Stimulated activated CD8-positive, alpha-beta memory T cell treated with anti-CD3 and anti-CD28 coated beads, Interleukin-15, amount 100 ng/mL, for 24 hours (primary cell): ENCODE measurements at regions not wholly inside any gene's neighbourhood (a gene's known extent, or its start where the extent isn't known, plus 50 kb on each side); places are given as distances from the start of the nearest gene placed in this dataset.

ENCODE experiments used
- DNase-seq: peaks from one replicate; pipeline ENCODE4 v3.0.0-alpha.2; 2020; ENCODE audit warnings: low read depth

DNA sequence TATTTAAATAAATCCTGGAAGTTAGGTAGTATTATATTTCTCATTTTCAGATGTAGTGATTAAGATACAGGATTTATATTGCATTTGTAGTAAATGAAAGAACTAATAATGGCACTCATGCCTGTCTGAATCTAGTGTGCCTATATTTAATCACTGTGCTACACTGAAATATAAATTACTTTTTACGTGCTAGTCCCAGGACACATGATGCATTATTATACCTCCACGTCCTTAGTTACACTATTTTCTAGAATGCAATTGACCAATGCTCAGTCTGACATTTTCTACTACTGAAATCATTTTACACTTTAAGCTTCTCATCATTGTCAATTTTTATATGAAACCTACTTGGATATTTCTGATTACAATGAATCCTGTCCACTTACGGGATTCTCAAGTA, 80.9 kb upstream of the TMEFF2 start:
- DNase-seq = no peak

DNA sequence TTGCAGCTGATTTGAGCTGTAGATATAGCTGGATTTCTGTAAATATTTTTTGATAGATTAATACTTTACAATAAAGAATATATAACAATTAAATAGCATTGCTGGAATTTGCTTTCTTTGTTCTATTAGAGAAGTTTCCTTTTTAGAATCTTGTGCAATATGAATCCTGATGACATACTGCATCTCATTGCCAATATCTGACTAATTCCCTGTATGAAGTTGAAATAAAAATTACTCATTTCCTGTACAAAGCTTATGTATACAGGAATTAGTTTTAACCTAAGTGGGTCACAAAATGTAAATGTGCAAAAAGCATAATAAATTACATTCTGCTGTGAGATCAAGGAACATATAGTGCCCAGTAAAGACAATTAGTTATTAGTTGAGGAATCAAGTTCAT, 72.8 kb upstream of the TMEFF2 start:
- no peak for DNase-seq

DNA sequence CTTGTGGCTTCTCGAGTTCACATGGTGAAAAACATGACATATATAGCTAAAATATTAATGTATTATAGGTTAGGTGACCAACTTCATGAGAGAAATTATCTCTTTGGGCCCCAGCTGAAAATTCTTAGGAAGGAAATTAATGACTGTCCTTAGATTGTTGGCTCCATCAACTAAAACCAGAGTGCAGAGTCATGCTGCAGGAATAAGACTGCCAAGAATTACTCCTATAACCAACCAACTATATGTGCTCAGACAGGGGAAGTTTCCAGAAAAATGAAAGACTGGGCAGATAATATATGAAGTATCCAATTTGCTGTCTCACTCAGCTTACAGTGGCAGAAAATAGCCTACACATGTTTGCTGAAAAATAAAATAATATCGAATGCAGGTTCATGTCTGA, 71.0 kb upstream of the TMEFF2 start:
- DNase-seq = no peak

DNA sequence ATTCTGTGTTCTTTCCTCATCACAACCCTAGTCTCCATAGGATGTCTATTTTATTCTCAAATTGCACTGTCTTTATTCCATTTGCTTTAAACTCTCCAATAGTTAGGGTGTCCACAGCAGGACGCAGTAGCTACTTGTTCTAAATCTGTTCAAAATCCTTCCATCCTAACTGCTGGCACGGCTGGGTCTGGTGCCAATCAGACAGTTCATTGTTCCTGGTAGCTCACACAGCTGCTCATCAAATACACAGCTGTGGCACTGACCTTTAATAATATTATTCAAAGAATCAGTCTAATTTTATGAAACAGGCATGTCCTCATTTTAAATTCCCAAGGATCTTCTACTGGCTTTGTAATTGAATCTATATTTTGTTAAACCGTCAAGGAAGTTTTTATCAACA, 59.7 kb upstream of the TMEFF2 start:
- DNase-seq = no peak

DNA sequence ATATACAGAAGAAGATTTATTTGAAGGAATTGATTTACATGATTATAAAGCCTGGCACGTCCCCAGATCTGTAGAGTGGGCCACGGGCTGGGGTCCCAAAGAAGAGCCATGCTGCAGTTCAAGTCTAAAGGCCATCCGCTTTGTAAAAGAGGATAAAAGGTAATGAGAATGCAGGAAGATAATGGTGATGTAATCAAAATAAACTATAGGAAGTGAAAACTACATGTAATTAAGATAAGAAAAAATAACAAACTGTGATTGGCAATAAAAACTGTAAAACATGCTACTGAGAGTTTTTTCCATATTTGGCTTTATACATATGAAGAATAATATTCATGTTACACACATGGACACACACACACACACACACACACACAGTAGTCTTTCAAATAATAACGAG, 59.0 kb upstream of the TMEFF2 start:
- no peak for DNase-seq

DNA sequence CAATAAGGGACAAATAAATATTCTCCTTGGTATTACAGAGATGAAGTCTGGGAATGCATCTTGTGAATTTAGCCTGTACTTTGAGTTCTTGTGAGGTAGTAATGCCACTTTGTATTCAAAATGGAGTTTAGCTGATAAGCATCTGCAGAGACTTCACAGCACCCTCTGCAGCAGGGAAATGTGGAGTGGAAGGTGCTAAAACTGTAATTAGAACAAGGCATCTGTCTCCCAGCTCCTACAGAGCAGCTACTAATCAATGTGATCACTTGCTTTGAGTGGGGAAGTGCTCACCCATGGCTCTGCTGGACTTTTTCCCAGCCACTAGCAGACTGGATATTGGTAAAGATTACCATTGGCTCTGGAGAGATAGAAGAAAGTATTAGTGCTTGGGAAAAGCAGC, 56.2 kb upstream of the TMEFF2 start:
- DNase-seq = no peak

DNA sequence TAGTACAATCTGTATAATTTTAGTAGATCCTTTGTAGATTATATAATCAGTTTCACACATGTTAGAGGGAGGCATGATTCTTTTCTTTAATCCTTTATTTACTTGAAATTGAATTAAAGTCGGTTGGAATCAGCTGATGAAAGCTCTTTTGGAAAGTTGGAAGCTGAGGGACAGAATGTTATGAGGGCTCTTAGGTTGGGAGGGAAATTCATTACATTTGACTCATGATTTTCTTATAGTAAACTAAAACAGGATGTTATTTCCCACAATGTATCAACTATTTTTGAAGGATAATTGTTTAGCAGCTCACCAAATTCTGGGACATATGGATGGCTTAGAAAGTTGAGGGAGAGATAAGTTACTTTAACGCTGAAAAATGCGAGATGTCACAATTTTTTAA, 52.7 kb upstream of the TMEFF2 start:
- no peak for DNase-seq

DNA sequence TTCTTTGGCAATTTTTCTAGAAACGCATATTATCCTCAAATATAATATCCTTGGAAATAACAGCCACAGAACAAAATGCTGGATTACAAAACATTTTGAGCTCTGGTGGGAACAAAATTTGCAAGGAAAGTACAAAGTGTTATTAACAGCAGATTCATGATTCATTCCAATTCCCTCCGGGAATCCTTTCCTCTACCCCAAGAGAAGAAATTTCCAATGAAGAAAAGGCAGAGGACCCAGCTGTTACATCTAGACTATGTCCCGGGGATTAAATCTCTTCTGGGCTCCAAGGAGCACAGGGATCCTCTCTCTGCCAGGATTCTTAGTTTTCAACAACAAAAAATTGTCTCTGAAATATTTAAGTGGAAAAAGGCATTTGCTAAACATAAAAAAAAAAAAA, 51.6 kb upstream of the TMEFF2 start:
- DNase-seq = no peak

DNA sequence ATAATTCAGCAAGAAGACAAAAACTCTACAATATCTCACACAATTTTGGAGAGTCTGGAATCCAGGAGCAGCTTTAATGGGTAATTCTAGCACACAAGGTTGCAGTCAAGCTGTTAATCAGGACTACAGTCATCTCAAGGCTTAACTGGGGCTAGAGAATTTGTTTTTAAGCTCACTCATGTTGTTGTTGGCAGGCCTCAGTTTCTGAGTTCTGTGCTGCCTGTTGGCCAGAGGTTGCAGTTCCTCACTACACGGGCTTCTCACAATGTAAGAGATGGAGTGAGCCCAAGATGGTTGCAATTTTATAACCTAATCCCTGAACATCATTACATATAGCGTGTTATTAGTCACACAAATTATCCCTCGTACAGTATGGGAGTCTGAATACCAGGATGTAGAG, 50.6 kb upstream of the TMEFF2 start:
- no peak for DNase-seq
